ENCODE measurements at regions not wholly inside any gene's neighbourhood (a gene's known extent, or its start where the extent isn't known, plus 50 kb on each side); places are given as distances from the start of the nearest gene placed in this dataset.

DNA sequence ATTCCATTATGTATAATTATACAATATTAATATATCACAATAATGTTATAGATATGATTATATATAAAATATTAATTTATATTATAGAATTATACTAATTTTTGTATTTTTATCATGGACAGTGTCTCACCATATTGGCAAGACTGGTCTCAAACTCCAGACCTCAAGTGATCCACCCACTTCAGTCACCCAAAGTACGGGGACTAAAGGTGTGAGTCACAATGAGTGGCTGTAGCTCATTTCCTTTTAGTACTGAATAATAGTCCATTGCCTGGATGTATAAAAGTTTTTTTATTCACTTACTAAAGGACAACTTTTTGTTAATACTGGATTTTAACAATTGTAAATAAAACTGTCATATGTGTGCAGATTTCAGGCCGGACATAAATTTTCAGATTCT, 417.6 kb upstream of the LINC00305 start:
- no peaks in the 10 kb centered on the region for H3K4me1 ChIP-seq (replicated peaks; ENCODE audit: insufficient read depth)
- no peaks in the 10 kb centered on the region for H4K20me1 ChIP-seq (ENCODE audit: insufficient read depth)
- H3K9me2 ChIP-seq (ENCODE audit: insufficient read depth), result no peaks in the 10 kb centered on the region
- H3K36me3 ChIP-seq (ENCODE audit: low read depth), result no peaks in the 10 kb centered on the region
- TF ChIP-seq EZH2 (IDR thresholded peaks at IDR 0.05; ENCODE audit: low read depth), result no peak
- TF ChIP-seq, protein P1, sequence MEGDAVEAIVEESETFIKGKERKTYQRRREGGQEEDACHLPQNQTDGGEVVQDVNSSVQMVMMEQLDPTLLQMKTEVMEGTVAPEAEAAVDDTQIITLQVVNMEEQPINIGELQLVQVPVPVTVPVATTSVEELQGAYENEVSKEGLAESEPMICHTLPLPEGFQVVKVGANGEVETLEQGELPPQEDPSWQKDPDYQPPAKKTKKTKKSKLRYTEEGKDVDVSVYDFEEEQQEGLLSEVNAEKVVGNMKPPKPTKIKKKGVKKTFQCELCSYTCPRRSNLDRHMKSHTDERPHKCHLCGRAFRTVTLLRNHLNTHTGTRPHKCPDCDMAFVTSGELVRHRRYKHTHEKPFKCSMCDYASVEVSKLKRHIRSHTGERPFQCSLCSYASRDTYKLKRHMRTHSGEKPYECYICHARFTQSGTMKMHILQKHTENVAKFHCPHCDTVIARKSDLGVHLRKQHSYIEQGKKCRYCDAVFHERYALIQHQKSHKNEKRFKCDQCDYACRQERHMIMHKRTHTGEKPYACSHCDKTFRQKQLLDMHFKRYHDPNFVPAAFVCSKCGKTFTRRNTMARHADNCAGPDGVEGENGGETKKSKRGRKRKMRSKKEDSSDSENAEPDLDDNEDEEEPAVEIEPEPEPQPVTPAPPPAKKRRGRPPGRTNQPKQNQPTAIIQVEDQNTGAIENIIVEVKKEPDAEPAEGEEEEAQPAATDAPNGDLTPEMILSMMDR (conservative IDR thresholded peaks at IDR 0.05), result no peak
- H3F3A ChIP-seq (ENCODE audit: insufficient read depth, low read depth), result no peaks in the 10 kb centered on the region
- no peak overlapping the region for H3K4me2 ChIP-seq
- POLR2A ChIA-PET (ENCODE audit: unreplicated experiment), result no interaction called here
- no peaks in the 10 kb centered on the region for H3K27me3 ChIP-seq (ENCODE audit: insufficient read depth, low read depth)
- BruUV-seq (replicated peaks), result no TSS peak
- H3K4me3 ChIP-seq, result no peak overlapping the region
- CTCF ChIA-PET, result no interaction called here
- no peak for DNase-seq
- H3K27ac ChIP-seq, result no peak overlapping the region
- intact Hi-C loops (cut with micrococcal nuclease; ENCODE audit: unreplicated experiment), result no loop called here
- no peak overlapping the region for H2AFZ ChIP-seq
- H3K9me3 ChIP-seq (ENCODE audit: insufficient read depth, low read depth), result no peaks in the 10 kb centered on the region
- H3K79me2 ChIP-seq (ENCODE audit: low read depth), result no peaks in the 10 kb centered on the region

DNA sequence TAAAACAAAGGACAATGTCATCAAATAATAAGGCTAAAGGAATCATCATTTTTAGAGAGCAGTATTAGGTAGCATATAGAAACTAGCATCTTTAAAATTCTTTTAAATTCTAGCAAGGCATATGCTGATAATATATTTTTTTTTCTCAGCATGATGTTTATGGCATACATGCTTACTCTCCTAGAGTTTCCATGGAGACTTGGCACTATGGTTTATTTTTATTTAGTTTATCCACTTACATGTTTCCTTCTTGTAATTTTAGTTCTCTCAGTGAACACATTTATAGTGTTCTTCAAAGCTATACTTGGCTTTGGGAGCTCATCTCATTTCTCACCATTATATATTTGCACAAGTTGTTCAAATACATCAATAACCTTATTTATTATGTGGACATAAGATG, 413.8 kb upstream of the LINC00305 start:
- Histone ChIP-seq H2AFZ (no peak overlapping the region), H3K9me2 (ENCODE audit: insufficient read depth) (no peaks in the 10 kb centered on the region), H3K36me3 (ENCODE audit: low read depth) (no peaks in the 10 kb centered on the region), H3K4me1 (replicated peaks; ENCODE audit: insufficient read depth) (no peaks in the 10 kb centered on the region), H3K4me3 (no peak overlapping the region), H3K9me3 (ENCODE audit: insufficient read depth, low read depth) (no peaks in the 10 kb centered on the region), H4K20me1 (ENCODE audit: insufficient read depth) (no peaks in the 10 kb centered on the region), H3K27me3 (ENCODE audit: insufficient read depth, low read depth) (no peaks in the 10 kb centered on the region), H3F3A (ENCODE audit: insufficient read depth, low read depth) (no peaks in the 10 kb centered on the region), H3K79me2 (ENCODE audit: low read depth) (no peaks in the 10 kb centered on the region), H3K27ac (no peak overlapping the region), H3K4me2 (no peak overlapping the region)
- CTCF ChIA-PET, result no interaction called here
- no peak for TF ChIP-seq EZH2 (IDR thresholded peaks at IDR 0.05; ENCODE audit: low read depth)
- TF ChIP-seq, protein P1 (conservative IDR thresholded peaks at IDR 0.05), result no peak
- BruUV-seq (replicated peaks), result no TSS peak
- intact Hi-C loops (cut with micrococcal nuclease; ENCODE audit: unreplicated experiment), result no loop called here
- POLR2A ChIA-PET (ENCODE audit: unreplicated experiment), result no interaction called here
- DNase-seq, result no peak

DNA sequence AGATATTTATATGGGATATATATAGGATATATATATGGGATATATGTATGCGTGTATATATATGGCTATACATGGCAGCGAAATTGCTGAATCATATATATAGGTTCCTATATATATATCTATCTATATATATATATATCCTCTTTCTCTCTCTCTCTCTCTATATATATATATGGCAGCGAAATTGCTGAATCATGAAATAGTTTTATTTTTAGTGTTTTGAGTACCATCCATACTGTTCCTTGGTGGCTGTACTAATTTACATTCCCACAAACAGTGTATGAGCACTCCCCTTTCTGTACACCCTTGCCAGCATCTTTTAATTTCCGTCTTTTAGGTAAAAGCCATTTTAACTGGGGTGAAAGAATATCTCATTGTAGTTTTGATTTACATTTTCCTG, 397.6 kb upstream of the LINC00305 start:
- no peak overlapping the region for H2AFZ ChIP-seq
- POLR2A ChIA-PET (ENCODE audit: unreplicated experiment), result no interaction called here
- BruUV-seq (replicated peaks), result no TSS peak

More for the DNA sequence above, 397.6 kb upstream of the LINC00305 start:
- Histone ChIP-seq H3K4me3 (no peak overlapping the region), H3K9me2 (ENCODE audit: insufficient read depth) (no peaks in the 10 kb centered on the region), H4K20me1 (ENCODE audit: insufficient read depth) (0 out of 2 replicates have a peak, but pooled peaks cover 4% of the 10 kb centered on the region), H3K27ac (no peak overlapping the region), H3F3A (ENCODE audit: insufficient read depth, low read depth) (no peaks in the 10 kb centered on the region), H3K27me3 (ENCODE audit: insufficient read depth, low read depth) (no peaks in the 10 kb centered on the region), H3K4me1 (replicated peaks; ENCODE audit: insufficient read depth) (no peaks in the 10 kb centered on the region), H3K36me3 (ENCODE audit: low read depth) (no peaks in the 10 kb centered on the region), H3K4me2 (no peak overlapping the region), H3K79me2 (ENCODE audit: low read depth) (no peaks in the 10 kb centered on the region), H3K9me3 (ENCODE audit: insufficient read depth, low read depth) (no peaks in the 10 kb centered on the region)
- intact Hi-C loops (cut with micrococcal nuclease; ENCODE audit: unreplicated experiment), result no loop called here
- no peak for DNase-seq
- TF ChIP-seq EZH2 (IDR thresholded peaks at IDR 0.05; ENCODE audit: low read depth), result no peak
- TF ChIP-seq, protein P1 (conservative IDR thresholded peaks at IDR 0.05), result no peak
- CTCF ChIA-PET, result no interaction called here

Data from PC-9 (cell line).